K562 (cell line): ENCODE measurements at regions not wholly inside any gene's neighbourhood (a gene's known extent, or its start where the extent isn't known, plus 50 kb on each side); places are given as distances from the start of the nearest gene placed in this dataset.

Experiments used
- ATAC-seq: fragments of 200-7000 bp; cut with Tn5 transposase; 3 replicates; pipeline ENCODE4 v1.9.1; 2020; ENCODE audit warnings: moderate library complexity
- BruUV-seq: library from RNA; stranded (reverse); fragments of 400-500 nt; replicated peaks from 2 replicates; lab custom pipeline; 2021; lab: Mats Ljungman, UMichigan
- CTCF ChIA-PET: fragments of 300-600 bp; formaldehyde crosslinking; extraction: SDS; loops from one replicate; lab custom pipeline; 2021; ENCODE audit warnings: low intra/inter-chr PET ratio; lab: Yijun Ruan, JAX
- POLR2A ChIA-PET: fragments of 300-600, 350-650 bp; sonication (Branson Sonifier 250); formaldehyde crosslinking; extraction: SDS; loops from one replicate; lab custom pipeline; 2021; ENCODE audit warnings: antibody characterized with exemption, inconsistent platforms; lab: Yijun Ruan, JAX
- DNase-seq, 4 experiments: peaks; one replicate each; pipeline versions ENCODE4 v3.0.0 to v3.0.0-alpha.2; 2011 to 2018; ENCODE audit warnings: low spot score in 3 of 4, mixed read lengths in 3 of 4; ENCODE audit errors: extremely low read depth in 1 of 4
- FAIRE-seq: peaks from 2 replicates; lab custom pipeline; 2011; peaks lifted over from hg19 to GRCh38; lab: Jason Lieb, UNC
- H2AFZ ChIP-seq: 2 replicates; pipeline ENCODE4 v1.6.0; 2011; ENCODE audit warnings: low read depth, low read length, control low read depth, inconsistent platforms
- H3K27ac ChIP-seq: fragments of 200-600 bp; 3 replicates; pipeline ENCODE4 v1.8.0; 2011; ENCODE audit warnings: low read depth, mild to moderate bottlenecking, control low read depth, inconsistent platforms, low read length, moderate library complexity, mixed read lengths; ENCODE audit errors: extremely low read depth
- H3K27me3 ChIP-seq, 2 experiments: fragments of 300-600 bp in 1 of 2; 2 replicates in 1 of 2; 3 replicates in 1 of 2; pipeline versions ENCODE4 v1.6.0 to v1.8.0; 2011; ENCODE audit warnings: inconsistent platforms in 2 of 2, low read length in 2 of 2, mild to moderate bottlenecking in 1 of 2, mixed read lengths in 1 of 2, moderate library complexity in 1 of 2; ENCODE audit not compliant: control insufficient read depth in 2 of 2, insufficient read depth in 2 of 2
- H3K36me3 ChIP-seq: fragments of 300-600 bp; 3 replicates; pipeline ENCODE4 v1.8.0; 2011; ENCODE audit warnings: mild to moderate bottlenecking, low read length, inconsistent platforms; ENCODE audit not compliant: control insufficient read depth, insufficient read depth
- H3K4me1 ChIP-seq, 2 experiments: fragments of 200-600 bp in 1 of 2; replicated peaks in 1 of 2; 2 replicates in 1 of 2; 3 replicates in 1 of 2; pipeline versions ENCODE4 v1.5.1 to v1.8.0; 2011; ENCODE audit warnings: inconsistent platforms in 2 of 2, low read length in 2 of 2, mild to moderate bottlenecking in 1 of 2, mixed read lengths in 1 of 2, moderate library complexity in 1 of 2; ENCODE audit not compliant: control insufficient read depth in 2 of 2, insufficient read depth in 2 of 2
- H3K4me2 ChIP-seq: 2 replicates; pipeline ENCODE4 v1.6.1; 2011; ENCODE audit warnings: low read length, control low read depth, inconsistent platforms, mixed read lengths; ENCODE audit not compliant: insufficient read depth
- H3K4me3 ChIP-seq: fragments of 200-600 bp; sonication (generic), shearing (Covaris generic); 2 replicates; pipeline ENCODE4 v1.5.1; 2016; ENCODE audit warnings: control low read depth, inconsistent platforms
- H3K79me2 ChIP-seq: fragments of 200-600 bp; 3 replicates; pipeline ENCODE4 v1.8.0; 2011; ENCODE audit warnings: low read length, inconsistent platforms; ENCODE audit not compliant: control insufficient read depth, insufficient read depth
- H3K9ac ChIP-seq, 2 experiments: 2 replicates each; pipeline versions ENCODE4 v1.6.0 to v1.6.1; 2011; ENCODE audit warnings: low read depth in 2 of 2, low read length in 2 of 2, control low read depth in 1 of 2, inconsistent platforms in 1 of 2, mild to moderate bottlenecking in 1 of 2, mixed read lengths in 1 of 2; ENCODE audit not compliant: insufficient read depth in 1 of 2
- H3K9me1 ChIP-seq: one replicate; pipeline ENCODE4 v1.6.0; 2011; ENCODE audit warnings: inconsistent platforms, mild to moderate bottlenecking, low read length, moderate library complexity; ENCODE audit not compliant: control insufficient read depth, insufficient read depth
- H3K9me3 ChIP-seq: replicated peaks from 2 replicates; pipeline ENCODE4 v1.5.1; 2011; ENCODE audit warnings: low read depth, low read length, inconsistent platforms; ENCODE audit not compliant: control insufficient read depth, insufficient read depth
- H4K20me1 ChIP-seq: replicated peaks from 2 replicates; pipeline ENCODE4 v1.6.1; 2011; ENCODE audit warnings: low read length, inconsistent platforms, mixed read lengths; ENCODE audit not compliant: control insufficient read depth, insufficient read depth
- ARHGAP35 ChIP-seq: fragments of 450-650 bp; IDR thresholded peaks from 2 replicates; pipeline ENCODE4 v1.6.1; 2018; ENCODE audit not compliant: partially characterized antibody
- BRCA1 ChIP-seq, 2 experiments: fragments of 450-650 bp in 1 of 2; sonication (generic) in 1 of 2; formaldehyde crosslinking in 1 of 2; IDR thresholded peaks; 2 replicates each; pipeline versions ENCODE4 v1.5.0 to v1.6.1; 2017 to 2020; ENCODE audit warnings: mild to moderate bottlenecking in 1 of 2, missing genetic modification reagents in 1 of 2
- C11orf30 ChIP-seq: fragments of 450-650 bp; IDR thresholded peaks from 2 replicates; pipeline ENCODE4 v1.6.1; 2016; ENCODE audit warnings: low read depth, mild to moderate bottlenecking
- CHD1 ChIP-seq: fragments of 200-600 bp; sonication (generic); IDR thresholded peaks from one replicate; pipeline ENCODE4 v1.6.1; 2012; ENCODE audit warnings: mild to moderate bottlenecking, moderate library complexity, low read length, inconsistent platforms
- COPS2 ChIP-seq: fragments of 450-650 bp; conservative IDR thresholded peaks from 2 replicates; pipeline ENCODE4 v1.6.1; 2016; ENCODE audit warnings: mild to moderate bottlenecking, moderate library complexity
- EHMT2 ChIP-seq: fragments of 450-650 bp; IDR thresholded peaks from 2 replicates; pipeline ENCODE4 v1.6.1; 2018; ENCODE audit warnings: antibody characterized with exemption
- GATAD2A ChIP-seq: fragments of 450-650 bp; IDR thresholded peaks from 2 replicates; pipeline ENCODE4 v1.6.1; 2017
- LCOR ChIP-seq: sonication (generic); formaldehyde crosslinking; IDR thresholded peaks from 2 replicates; pipeline ENCODE4 v1.8.0; 2022; ENCODE audit warnings: mild to moderate bottlenecking, missing genetic modification reagents
- MEF2A ChIP-seq: IDR thresholded peaks from 2 replicates; pipeline ENCODE4 v1.6.1; 2011; ENCODE audit warnings: low read depth, mild to moderate bottlenecking, low read length, moderate library complexity; ENCODE audit not compliant: control insufficient read depth
- NFE2 ChIP-seq: IDR thresholded peaks from 2 replicates; pipeline ENCODE4 v1.6.1; 2014; ENCODE audit warnings: antibody characterized with exemption, low read depth
- PCBP1 ChIP-seq: fragments of 200-400 bp; formaldehyde crosslinking; IDR thresholded peaks from 2 replicates; pipeline ENCODE4 v1.6.1; 2018; ENCODE audit warnings: mild to moderate bottlenecking, low read depth, low read length; ENCODE audit not compliant: poor library complexity, severe bottlenecking
- PHB ChIP-seq: fragments of 250-450 bp; sonication (Bioruptor Pico); IDR thresholded peaks from 2 replicates; pipeline ENCODE4 v1.5.0; 2021
- TAF9B ChIP-seq: fragments of 450-650 bp; IDR thresholded peaks from 2 replicates; pipeline ENCODE4 v1.6.1; 2018; ENCODE audit warnings: mild to moderate bottlenecking; ENCODE audit not compliant: partially characterized antibody
- ZBTB1 ChIP-seq: sonication (generic); formaldehyde crosslinking; IDR thresholded peaks from 2 replicates; pipeline ENCODE4 v1.8.1; 2023; ENCODE audit warnings: missing genetic modification reagents, low read depth, mild to moderate bottlenecking, borderline replicate concordance
- ZFP36 ChIP-seq: fragments of 150-350 bp; IDR thresholded peaks from 2 replicates; pipeline ENCODE4 v1.6.1; 2018; ENCODE audit warnings: low read length, low read depth; ENCODE audit not compliant: partially characterized antibody
- ZNF282 ChIP-seq: sonication (generic); formaldehyde crosslinking; IDR thresholded peaks from 2 replicates; pipeline ENCODE4 v1.8.1; 2023; ENCODE audit warnings: missing genetic modification reagents
- ZNF324 ChIP-seq: fragments of 250-450 bp; sonication (Bioruptor Pico); IDR thresholded peaks from 2 replicates; pipeline ENCODE4 v1.4.0; 2020; ENCODE audit warnings: mild to moderate bottlenecking
- ZNF75A ChIP-seq: fragments of 450-650 bp; formaldehyde crosslinking; IDR thresholded peaks from 2 replicates; pipeline ENCODE4 v1.4.0; 2020; ENCODE audit warnings: mild to moderate bottlenecking
- WGBS: fragments of 100-300 bp; shearing (Covaris generic); methylation state at CpG from one replicate; pipeline ENCODE4 v1.1.6; 2016; ENCODE audit warnings: low coverage, mixed read lengths; ENCODE audit not compliant: insufficient coverage; ENCODE audit errors: missing lambda C conversion rate; 5-methylcytosine and 5-hydroxymethylcytosine counted together
- in situ Hi-C: fragments of 300-500 bp; cut with MboI; formaldehyde crosslinking; loops from 4 replicates; pipeline ENCODE4 v1.15.0; 2018; ENCODE audit warnings: inconsistent platforms, mixed read lengths
- intact Hi-C: fragments of 100-400 bp; cut with micrococcal nuclease; formaldehyde crosslinking; loops from 2 replicates; pipeline ENCODE4 v1.14.2; 2022

DNA sequence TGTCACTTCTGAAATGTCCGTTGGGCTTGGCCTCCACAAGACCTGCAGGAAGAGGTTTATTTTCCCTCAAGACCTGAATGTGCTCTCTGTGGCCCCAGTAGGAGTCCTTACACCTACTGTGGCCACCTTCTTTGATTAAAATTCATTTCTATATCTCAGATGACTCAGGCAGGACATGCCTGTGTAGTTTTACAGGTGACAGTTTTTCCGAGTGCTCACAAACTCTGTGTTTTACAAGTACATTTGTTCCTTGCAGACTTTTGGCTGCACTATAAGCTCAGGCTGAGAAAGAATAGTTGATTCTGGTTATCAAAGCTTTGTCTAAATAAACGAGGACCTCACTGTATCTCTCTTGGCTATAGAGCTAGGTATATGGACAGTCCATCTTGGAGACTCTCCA lies 257.1 kb downstream of the MAP2K4 start:
- Histone ChIP-seq H3K4me3 (no peak overlapping the region), H3K79me2 (no peaks in the 10 kb centered on the region), H3K27me3 (no peaks in the 10 kb centered on the region), H3K9me3 (no peaks in the 10 kb centered on the region)
- ATAC-seq = no peak
- 0% methylated on average over 3 of the region's 3 CpGs for WGBS
- no peak for TF ChIP-seq C11orf30
- no peak for TF ChIP-seq COPS2
- TF ChIP-seq EHMT2 = no peak
- TF ChIP-seq ARHGAP35 = no peak
- TF ChIP-seq ZNF75A (CRISPR knock-in tag) = no peak
- no peak for TF ChIP-seq PCBP1
- no peak for TF ChIP-seq PHB (CRISPR knock-in tag)
- no peak for TF ChIP-seq TAF9B
- TF ChIP-seq, all 486 proteins: peak for 0
- H3K27ac ChIP-seq = no peak overlapping the region
- no peaks in the 10 kb centered on the region for H3K36me3 ChIP-seq
- BruUV-seq = no TSS peak
- in situ Hi-C loops (no loop called here), intact Hi-C loops (no loop called here)
- no peak for FAIRE-seq
- H4K20me1 ChIP-seq = no peaks in the 10 kb centered on the region
- H3K4me2 ChIP-seq = no peak overlapping the region
- H3K9me1 ChIP-seq = no peaks in the 10 kb centered on the region
- no peak for DNase-seq
- POLR2A ChIA-PET = no interaction called here
- CTCF ChIA-PET = no interaction called here
- no peaks in the 10 kb centered on the region for H3K4me1 ChIP-seq
- H3K9ac ChIP-seq = no peak overlapping the region
- H2AFZ ChIP-seq = no peak overlapping the region

DNA sequence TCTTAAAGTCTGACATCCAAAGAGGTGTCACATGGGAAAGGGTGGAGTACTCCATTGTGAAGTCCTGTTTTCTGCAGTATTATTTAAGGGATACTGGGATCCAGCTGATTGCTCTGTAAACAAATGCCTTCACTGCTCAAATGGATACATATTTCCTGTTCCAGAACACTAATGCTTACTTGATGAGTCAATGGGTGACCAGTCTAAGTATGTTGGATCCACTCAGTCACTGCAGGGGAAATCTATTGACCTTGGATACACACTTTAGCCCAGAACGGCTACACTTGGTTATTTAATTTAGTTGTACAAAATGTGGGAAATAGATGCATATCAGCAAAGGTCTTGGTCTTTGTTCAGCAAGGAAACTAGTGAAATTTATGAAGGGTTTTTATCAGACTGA lies 261.4 kb downstream of the MAP2K4 start:
- TF ChIP-seq NFE2 = no peak
- TF ChIP-seq GATAD2A = no peak
- TF ChIP-seq CHD1 = no peak
- no peak for TF ChIP-seq LCOR (CRISPR knock-in tag)
- TF ChIP-seq ZNF324 (CRISPR knock-in tag) = no peak
- TF ChIP-seq ZBTB1 (CRISPR knock-in tag) = no peak
- TF ChIP-seq MEF2A = no peak
- TF ChIP-seq BRCA1 (IDR thresholded peaks at IDR 0.05) = no peak
- no peak for TF ChIP-seq BRCA1 (CRISPR knock-in tag; IDR thresholded peaks at IDR 0.05)
- no peak for TF ChIP-seq ZFP36
- TF ChIP-seq ZNF282 = no peak
- in situ Hi-C loops = no loop called here
- H2AFZ ChIP-seq = no peak overlapping the region
- H3K9me3 ChIP-seq = no peaks in the 10 kb centered on the region
- H3K4me3 ChIP-seq = no peak overlapping the region
- ChIA-PET POLR2A (no interaction called here), CTCF (no interaction called here)
- no peak for ATAC-seq
- H3K27me3 ChIP-seq = no peaks in the 10 kb centered on the region
- no peaks in the 10 kb centered on the region for H4K20me1 ChIP-seq
- no peaks in the 10 kb centered on the region for H3K36me3 ChIP-seq
- H3K27ac ChIP-seq = no peak overlapping the region
- no peak overlapping the region for H3K9ac ChIP-seq
- H3K79me2 ChIP-seq = no peaks in the 10 kb centered on the region
- intact Hi-C loops = no loop called here
- H3K4me2 ChIP-seq = no peak overlapping the region
- 0% methylated on average over 1 of the region's 1 CpG for WGBS
- no peaks in the 10 kb centered on the region for H3K4me1 ChIP-seq
- H3K9me1 ChIP-seq = no peaks in the 10 kb centered on the region
- DNase-seq = no peak
- no TSS peak for BruUV-seq
- no peak for FAIRE-seq
